H9 (cell line): ENCODE measurements at regions not wholly inside any gene's neighbourhood (a gene's known extent, or its start where the extent isn't known, plus 50 kb on each side); places are given as distances from the start of the nearest gene placed in this dataset.

Experiments used
- DNase-seq: peaks from one replicate; pipeline ENCODE4 v3.0.0-alpha.2; 2017
- H2AFZ ChIP-seq: one replicate; pipeline ENCODE4 v1.6.1; 2013; ENCODE audit warnings: mild to moderate bottlenecking, low read length, control low read depth, moderate library complexity
- H2AK5ac ChIP-seq: 2 replicates; pipeline ENCODE4 v1.6.1; 2013; ENCODE audit warnings: low read length, control low read depth, mixed read lengths; ENCODE audit not compliant: insufficient read length
- H2BK120ac ChIP-seq: one replicate; pipeline ENCODE4 v1.6.1; 2013; ENCODE audit warnings: low read depth, mild to moderate bottlenecking, low read length, control low read depth, inconsistent platforms; ENCODE audit not compliant: poor library complexity, severe bottlenecking
- H2BK12ac ChIP-seq: 2 replicates; pipeline ENCODE4 v1.6.1; 2013; ENCODE audit warnings: low read length, control low read depth, mixed read lengths, low read depth; ENCODE audit not compliant: insufficient read length
- H2BK15ac ChIP-seq: 2 replicates; pipeline ENCODE4 v1.6.1; 2013; ENCODE audit warnings: low read depth, low read length, control low read depth
- H2BK20ac ChIP-seq: one replicate; pipeline ENCODE4 v1.6.1; 2013; ENCODE audit warnings: low read depth, mild to moderate bottlenecking, low read length, control low read depth, inconsistent platforms; ENCODE audit not compliant: poor library complexity, severe bottlenecking
- H2BK5ac ChIP-seq: 2 replicates; pipeline ENCODE4 v1.6.1; 2013; ENCODE audit warnings: low read length, control low read depth, mixed read lengths; ENCODE audit not compliant: insufficient read length
- H3K14ac ChIP-seq: 2 replicates; pipeline ENCODE4 v1.6.1; 2013; ENCODE audit warnings: low read length, control low read depth; ENCODE audit not compliant: insufficient read depth
- H3K18ac ChIP-seq: 2 replicates; pipeline ENCODE4 v1.6.1; 2013; ENCODE audit warnings: low read depth, mild to moderate bottlenecking, mixed read lengths, low read length, control low read depth; ENCODE audit not compliant: insufficient read length
- H3K23ac ChIP-seq: 2 replicates; pipeline ENCODE4 v1.6.1; 2013; ENCODE audit warnings: low read length, control low read depth, mixed read lengths, low read depth; ENCODE audit not compliant: insufficient read length
- H3K23me2 ChIP-seq: 2 replicates; pipeline ENCODE4 v1.6.1; 2013; ENCODE audit warnings: low read depth, mild to moderate bottlenecking, mixed read lengths, low read length, control low read depth; ENCODE audit not compliant: insufficient read length, poor library complexity, severe bottlenecking
- H3K27ac ChIP-seq: 2 replicates; pipeline ENCODE4 v1.5.1; 2013; ENCODE audit warnings: low read length, control low read depth, mixed read lengths, low read depth; ENCODE audit not compliant: insufficient read length
- H3K27me3 ChIP-seq: 2 replicates; pipeline ENCODE4 v1.6.1; 2013; ENCODE audit warnings: low read length, control low read depth, inconsistent platforms; ENCODE audit not compliant: insufficient read depth
- H3K4ac ChIP-seq: 2 replicates; pipeline ENCODE4 v1.6.1; 2013; ENCODE audit warnings: low read depth, mild to moderate bottlenecking, control low read depth, inconsistent platforms, low read length, moderate library complexity
- H3K4me1 ChIP-seq: 2 replicates; pipeline ENCODE4 v1.6.1; 2013; ENCODE audit warnings: low read length, control low read depth, inconsistent platforms; ENCODE audit not compliant: insufficient read depth
- H3K4me2 ChIP-seq: 2 replicates; pipeline ENCODE4 v1.6.1; 2013; ENCODE audit warnings: low read length, control low read depth, mixed read lengths; ENCODE audit not compliant: insufficient read length, insufficient read depth
- H3K56ac ChIP-seq: 2 replicates; pipeline ENCODE4 v1.6.1; 2013; ENCODE audit warnings: low read depth, mild to moderate bottlenecking, mixed read lengths, low read length, control low read depth; ENCODE audit not compliant: insufficient read length
- H3K79me1 ChIP-seq: 2 replicates; pipeline ENCODE4 v1.6.1; 2013; ENCODE audit warnings: low read depth, mild to moderate bottlenecking, moderate library complexity, low read length, control low read depth, inconsistent platforms; ENCODE audit not compliant: insufficient read depth, poor library complexity, severe bottlenecking
- H3K79me2 ChIP-seq: 2 replicates; pipeline ENCODE4 v1.6.1; 2013; ENCODE audit warnings: low read length, control low read depth, inconsistent platforms; ENCODE audit not compliant: insufficient read depth
- H3K9ac ChIP-seq: 2 replicates; pipeline ENCODE4 v1.6.1; 2013; ENCODE audit warnings: low read length, control low read depth, mixed read lengths; ENCODE audit not compliant: insufficient read length; ENCODE audit errors: extremely low read depth
- H3K9me3 ChIP-seq: one replicate; pipeline ENCODE4 v1.6.1; 2013; ENCODE audit warnings: low read depth, low read length, inconsistent platforms; ENCODE audit not compliant: control insufficient read depth
- H3T11ph ChIP-seq: one replicate; pipeline ENCODE4 v1.6.1; 2013; ENCODE audit warnings: mild to moderate bottlenecking, low read length, control low read depth, inconsistent platforms
- H4K20me1 ChIP-seq: one replicate; pipeline ENCODE4 v1.6.1; 2013; ENCODE audit not compliant: control insufficient read depth, insufficient read length, insufficient read depth
- H4K5ac ChIP-seq: 2 replicates; pipeline ENCODE4 v1.6.1; 2013; ENCODE audit warnings: low read depth, mild to moderate bottlenecking, mixed read lengths, low read length, control low read depth; ENCODE audit not compliant: insufficient read length
- H4K8ac ChIP-seq: replicated peaks from 2 replicates; pipeline ENCODE4 v1.6.1; 2013; ENCODE audit warnings: low read length, control low read depth, mixed read lengths, low read depth; ENCODE audit not compliant: insufficient read length
- H4K91ac ChIP-seq: 2 replicates; pipeline ENCODE4 v1.6.1; 2013; ENCODE audit warnings: low read depth, mild to moderate bottlenecking, moderate library complexity, mixed read lengths, low read length, control low read depth; ENCODE audit not compliant: insufficient read length
- H3K27ac Mint-ChIP-seq, 3 experiments: 2 replicates in 2 of 3; 3 replicates in 1 of 3; pipeline ENCODE4 v1.8.0; 2020 to 2021; ENCODE audit warnings: mixed read lengths in 3 of 3, mild to moderate bottlenecking in 1 of 3, moderate library complexity in 1 of 3
- H3K27me3 Mint-ChIP-seq: 2 replicates; pipeline ENCODE4 v1.8.0; 2021; ENCODE audit warnings: low read depth, mild to moderate bottlenecking, moderate library complexity, mixed read lengths
- H3K36me3 Mint-ChIP-seq, 3 experiments: 2 replicates in 2 of 3; 3 replicates in 1 of 3; pipeline ENCODE4 v1.8.0; 2020 to 2021; ENCODE audit warnings: low read depth in 3 of 3, mixed read lengths in 3 of 3; ENCODE audit not compliant: insufficient read depth in 1 of 3
- H3K4me1 Mint-ChIP-seq, 2 experiments: 2 replicates each; pipeline ENCODE4 v1.8.0; 2020; ENCODE audit warnings: mixed read lengths in 2 of 2
- H3K4me3 Mint-ChIP-seq, 2 experiments: 2 replicates in 1 of 2; 3 replicates in 1 of 2; pipeline ENCODE4 v1.8.0; 2020 to 2021; ENCODE audit warnings: mild to moderate bottlenecking in 2 of 2, mixed read lengths in 2 of 2, moderate library complexity in 1 of 2
- H3K9me3 Mint-ChIP-seq, 2 experiments: 2 replicates in 1 of 2; 3 replicates in 1 of 2; pipeline ENCODE4 v1.8.0; 2020; ENCODE audit warnings: mild to moderate bottlenecking in 2 of 2, mixed read lengths in 2 of 2, moderate library complexity in 1 of 2
- CTCF ChIP-seq: fragments of 200-600 bp; sonication (generic); conservative IDR thresholded peaks from 3 replicates; pipeline ENCODE4 v1.8.0; 2021; ENCODE audit warnings: antibody characterized with exemption, mild to moderate bottlenecking
- WGBS: extraction: QIAGEN DNeasy Blood & Tissue Kit; methylation state at CpG from one replicate; pipeline ENCODE4 v1.1.7; 2013; ENCODE audit warnings: missing lambda C conversion rate, low lambda C conversion rate, mixed read lengths; ENCODE audit not compliant: insufficient read length; ENCODE audit errors: extremely low coverage; 5-methylcytosine and 5-hydroxymethylcytosine counted together

- no peak for DNase-seq
- no peak overlapping the region for H2BK20ac ChIP-seq
- no peak overlapping the region for H3K18ac ChIP-seq
- no peaks in the 10 kb centered on the region for H3K9me3 Mint-ChIP-seq
- H3K4me1 Mint-ChIP-seq, result peaks cover 4% of the 10 kb centered on the region in 2 experiments; a peak in 3 of 4 replicates
- no peaks in the 10 kb centered on the region for H3K79me2 ChIP-seq
- no peaks in the 10 kb centered on the region for H4K20me1 ChIP-seq
- no peak overlapping the region for H4K5ac ChIP-seq
- no peak overlapping the region for H3K27ac Mint-ChIP-seq
- no peak overlapping the region for H3K4me2 ChIP-seq
- H4K91ac ChIP-seq, result no peak overlapping the region
- H3K79me1 ChIP-seq, result no peaks in the 10 kb centered on the region
- no peak overlapping the region for H3K4ac ChIP-seq
- no peak overlapping the region for H2BK120ac ChIP-seq
- no peaks in the 10 kb centered on the region for H3K4me1 ChIP-seq
- no peak overlapping the region for H2AFZ ChIP-seq
- no peak overlapping the region for H2AK5ac ChIP-seq
- no peak overlapping the region for H2BK15ac ChIP-seq
- H4K8ac ChIP-seq, result no peak overlapping the region
- TF ChIP-seq CTCF, result no peak
- H3K27ac ChIP-seq, result no peak overlapping the region
- no peak overlapping the region for H3K23ac ChIP-seq
- H3K9me3 ChIP-seq, result no peaks in the 10 kb centered on the region
- no peak overlapping the region for H3K14ac ChIP-seq
- H3K27me3 ChIP-seq, result no peaks in the 10 kb centered on the region
- H3T11ph ChIP-seq, result no peak overlapping the region
- H3K9ac ChIP-seq, result no peak overlapping the region
- H3K4me3 Mint-ChIP-seq, result no peak overlapping the region
- H3K27me3 Mint-ChIP-seq, result no peaks in the 10 kb centered on the region
- no peak overlapping the region for H2BK5ac ChIP-seq
- H3K23me2 ChIP-seq, result no peaks in the 10 kb centered on the region
- WGBS, result no CpG with 5 or more reads among the region's 6 CpGs
- no peak overlapping the region for H3K56ac ChIP-seq
- no peaks in the 10 kb centered on the region for H3K36me3 Mint-ChIP-seq
- H2BK12ac ChIP-seq, result no peak overlapping the region
Measured at GRCh38 chr1:189606047-189606446, 871.6 kb downstream of the BRINP3 start.
